Aorta (tissue), 5 donors: ENCODE measurements at regions not wholly inside any gene's neighbourhood (a gene's known extent, or its start where the extent isn't known, plus 50 kb on each side); places are given as distances from the start of the nearest gene placed in this dataset.
"Not testable (repeated sequence)": the region's sequence is repeated elsewhere in the genome, so short reads cannot be mapped to it uniquely, and the experiment has no call there.

Source experiments
- ATAC-seq: fragments of 200-7000 bp; cut with Tn5 transposase; one replicate; pipeline ENCODE4 v1.9.1; 2022; ENCODE audit warnings: moderate library complexity; ENCODE audit not compliant: low FRiP score
- DNase-seq, 2 donors: peaks; one replicate each; pipeline ENCODE4 v3.0.0-alpha.2; 2020
- H3K27ac ChIP-seq, 2 donors: one replicate each; pipeline ENCODE4 v1.5.1; 2013; ENCODE audit warnings: low read length in 2 of 2, mild to moderate bottlenecking in 2 of 2, moderate library complexity in 2 of 2, control low read depth in 1 of 2, inconsistent platforms in 1 of 2, low read depth in 1 of 2
- H3K27me3 ChIP-seq, 2 donors: one replicate each; pipeline ENCODE4 v1.6.1; 2013; ENCODE audit warnings: control low read depth in 1 of 2, low read length in 1 of 2, mild to moderate bottlenecking in 1 of 2, moderate library complexity in 1 of 2; ENCODE audit not compliant: insufficient read depth in 2 of 2, control insufficient read depth in 1 of 2
- H3K36me3 ChIP-seq, 2 donors: one replicate each; pipeline ENCODE4 v1.6.1; 2013; ENCODE audit warnings: control low read depth in 1 of 2, low read length in 1 of 2, mild to moderate bottlenecking in 1 of 2; ENCODE audit not compliant: insufficient read depth in 2 of 2, control insufficient read depth in 1 of 2
- H3K4me1 ChIP-seq, 2 donors: one replicate each; pipeline ENCODE4 v1.6.1; 2013; ENCODE audit warnings: low read length in 2 of 2, control low read depth in 1 of 2, mild to moderate bottlenecking in 1 of 2, moderate library complexity in 1 of 2; ENCODE audit not compliant: insufficient read depth in 2 of 2, control insufficient read depth in 1 of 2
- H3K4me3 ChIP-seq, 2 donors: one replicate each; pipeline ENCODE4 v1.5.1; 2013; ENCODE audit warnings: low read length in 2 of 2, control low read depth in 1 of 2, mild to moderate bottlenecking in 1 of 2
- H3K9me3 ChIP-seq: one replicate; pipeline ENCODE4 v1.6.1; 2013; ENCODE audit warnings: mild to moderate bottlenecking, low read length; ENCODE audit not compliant: control insufficient read depth
- WGBS, 2 donors: extraction: QIAGEN DNeasy Blood & Tissue Kit; methylation state at CpG; one replicate each; pipeline ENCODE4 v1.1.7; 2013; 5-methylcytosine and 5-hydroxymethylcytosine counted together
- intact Hi-C, 2 donors: fragments of 100-400 bp; cut with DNase I; formaldehyde crosslinking; loops; one replicate each; pipeline versions ENCODE4 v1.14.2 to v1.15.0; 2022
- donor health status: healthy with polysubstance abuse.
- donor health status: Bipolar disorder and iron deficiency.
- donor health status: DM: no; HTN: no; CAD: no.
- donor health status: DM: no; HTN: no; CAD: no.
- donor health status: DM: yes; HTN: yes; CAD: no.

GRCh38 chr11:80284946-80285785 is 844.3 kb upstream of the TENM4 start:
- Histone ChIP-seq H3K9me3 (no peaks in the 10 kb centered on the region), H3K4me3 (no peak overlapping the region), H3K27ac (no peak overlapping the region), H3K4me1 (no peaks in the 10 kb centered on the region), H3K36me3 (no peaks in the 10 kb centered on the region), H3K27me3 (no peaks in the 10 kb centered on the region)
- no peak for DNase-seq
- 63% methylated on average over 3 of the region's 3 CpGs for WGBS, 2 donors
- intact Hi-C loops, result no loop called here
- no peak for ATAC-seq

GRCh38 chr11:80282643-80283042 is 841.8 kb upstream of the TENM4 start:
- 46 to 56% methylated on average over 2 of the region's 2 CpGs for WGBS, 2 donors
- H3K4me3 ChIP-seq, result no peak overlapping the region
- intact Hi-C loops, result no loop called here
- H3K9me3 ChIP-seq, result no peaks in the 10 kb centered on the region
- H3K27me3 ChIP-seq, result no peaks in the 10 kb centered on the region
- H3K36me3 ChIP-seq, result no peaks in the 10 kb centered on the region
- no peak for ATAC-seq
- no peak for DNase-seq
- H3K27ac ChIP-seq, result no peak overlapping the region
- no peaks in the 10 kb centered on the region for H3K4me1 ChIP-seq

- H3K9me3 ChIP-seq, result no peaks in the 10 kb centered on the region
- no peaks in the 10 kb centered on the region for H3K4me1 ChIP-seq
- no peak overlapping the region for H3K27ac ChIP-seq
- no peaks in the 10 kb centered on the region for H3K36me3 ChIP-seq
- intact Hi-C loops, result no loop called here
- WGBS, 2 donors, result 13 to 18% methylated on average over 1 of the region's 1 CpG
- no peak for ATAC-seq
- no peaks in the 10 kb centered on the region for H3K27me3 ChIP-seq
- DNase-seq, result no peak
- no peak overlapping the region for H3K4me3 ChIP-seq
Observed at GRCh38 chr11:80281194-80281593, 840.4 kb upstream of the TENM4 start.

GRCh38 chr11:80280737-80281136 is 839.9 kb upstream of the TENM4 start:
- peak; percentile 38 for ATAC-seq
- no peak for DNase-seq

GRCh38 chr11:80261776-80262175 is 820.9 kb upstream of the TENM4 start:
- 81 to 84% methylated on average over 5 of the region's 5 CpGs for WGBS, 2 donors
- intact Hi-C loops, result no loop called here

More at GRCh38 chr11:80280737-80281136, 839.9 kb upstream of the TENM4 start:
- no peaks in the 10 kb centered on the region for H3K9me3 ChIP-seq
- no peaks in the 10 kb centered on the region for H3K36me3 ChIP-seq
- no peak overlapping the region for H3K27ac ChIP-seq
- WGBS, 2 donors, result 5 to 10% methylated on average over 3 of the region's 3 CpGs
- intact Hi-C loops, result no loop called here
- no peak overlapping the region for H3K4me3 ChIP-seq
- no peaks in the 10 kb centered on the region for H3K27me3 ChIP-seq
- no peaks in the 10 kb centered on the region for H3K4me1 ChIP-seq

GRCh38 chr11:80257319-80258015 is 816.6 kb upstream of the TENM4 start:
- intact Hi-C loops, DNase-seq, H3K27me3 ChIP-seq, H3K4me1 ChIP-seq, H3K9me3 ChIP-seq, ATAC-seq, H3K4me3 ChIP-seq, H3K27ac ChIP-seq, H3K36me3 ChIP-seq: not testable (repeated sequence)
- WGBS, 2 donors, result 90 to 93% methylated on average over 29 to 45 of the region's 45 CpGs

More at GRCh38 chr11:80261776-80262175, 820.9 kb upstream of the TENM4 start:
- Histone ChIP-seq H3K36me3 (no peaks in the 10 kb centered on the region), H3K4me3 (no peak overlapping the region), H3K4me1 (no peaks in the 10 kb centered on the region), H3K9me3 (no peaks in the 10 kb centered on the region), H3K27me3 (no peaks in the 10 kb centered on the region), H3K27ac (no peak overlapping the region)
- DNase-seq (no peak), ATAC-seq (no peak)

- H3K36me3 ChIP-seq, result no peaks in the 10 kb centered on the region
- no peak overlapping the region for H3K4me3 ChIP-seq
- H3K4me1 ChIP-seq, result no peaks in the 10 kb centered on the region
- H3K9me3 ChIP-seq, result no peaks in the 10 kb centered on the region
- no peak for DNase-seq
- ATAC-seq, result no peak
- intact Hi-C loops, result no loop called here
- H3K27me3 ChIP-seq, result no peaks in the 10 kb centered on the region
- H3K27ac ChIP-seq, result no peak overlapping the region
Observed at GRCh38 chr11:80255021-80255420, 814.2 kb upstream of the TENM4 start.

- H3K4me1 ChIP-seq, result no peaks in the 10 kb centered on the region
- H3K27ac ChIP-seq, result no peak overlapping the region
- no peaks in the 10 kb centered on the region for H3K27me3 ChIP-seq
- peaks cover 1% of the 10 kb centered on the region for H3K9me3 ChIP-seq
- H3K4me3 ChIP-seq, result no peak overlapping the region
- ATAC-seq, result no peak
- 24 to 44% methylated on average over 3 of the region's 3 CpGs for WGBS, 2 donors
- DNase-seq, result no peak
- intact Hi-C loops, result no loop called here
- H3K36me3 ChIP-seq, result no peaks in the 10 kb centered on the region
Observed at GRCh38 chr11:80241766-80242165, 800.9 kb upstream of the TENM4 start.

GRCh38 chr11:80240245-80240644 is 799.4 kb upstream of the TENM4 start:
- no peak overlapping the region for H3K27ac ChIP-seq
- H3K4me3 ChIP-seq, result no peak overlapping the region
- intact Hi-C loops, result no loop called here
- no peak for ATAC-seq
- 61 to 67% methylated on average over 1 of the region's 1 CpG for WGBS, 2 donors
- no peaks in the 10 kb centered on the region for H3K27me3 ChIP-seq
- H3K36me3 ChIP-seq, result no peaks in the 10 kb centered on the region
- DNase-seq, result no peak
- H3K9me3 ChIP-seq, result peaks cover 1% of the 10 kb centered on the region
- no peaks in the 10 kb centered on the region for H3K4me1 ChIP-seq
